Testis (tissue), 2 donors: ENCODE measurements at regions not wholly inside any gene's neighbourhood (a gene's known extent, or its start where the extent isn't known, plus 50 kb on each side); places are given as distances from the start of the nearest gene placed in this dataset.

Source experiments
- DNase-seq: peaks from one replicate; pipeline ENCODE4 v3.0.0-alpha.2; 2019
- H3K27ac ChIP-seq, 2 donors: fragments of 200-600 bp; sonication (generic); one replicate each; pipeline ENCODE4 v1.5.1; 2019
- H3K27me3 ChIP-seq: fragments of 200-600 bp; sonication (generic); one replicate; pipeline ENCODE4 v1.5.1; 2019
- H3K36me3 ChIP-seq: fragments of 200-600 bp; sonication (generic); one replicate; pipeline ENCODE4 v1.5.1; 2017; ENCODE audit warnings: low read depth; ENCODE audit errors: missing control alignments
- H3K4me1 ChIP-seq: fragments of 200-600 bp; sonication (generic); one replicate; pipeline ENCODE4 v1.5.1; 2019
- H3K4me3 ChIP-seq, 2 donors: fragments of 200-600 bp; sonication (generic); one replicate each; pipeline ENCODE4 v1.5.1; 2017 to 2019
- H3K9me3 ChIP-seq: fragments of 200-600 bp; sonication (generic); one replicate; pipeline ENCODE4 v1.5.1; 2017
- POLR2A ChIP-seq: fragments of 450-650 bp; IDR thresholded peaks from one replicate; pipeline ENCODE4 v1.6.1; 2017; ENCODE audit warnings: antibody characterized with exemption, mild to moderate bottlenecking, moderate library complexity
- WGBS, 2 donors: methylation state at CpG; one replicate each; pipeline ENCODE4 v1.1.5; 2018; 5-methylcytosine and 5-hydroxymethylcytosine counted together
- intact Hi-C: fragments of 100-400 bp; cut with DNase I; formaldehyde crosslinking; loops from one replicate; pipeline ENCODE4 v1.15.1; 2023; ENCODE audit warnings: low total_unique reads
- TF ChIP-seq, protein P1 (sequence below), 3 experiments: fragments of 450-650 bp in 2 of 3; fragments of 200-600 bp in 1 of 3; sonication (generic) in 1 of 3; IDR thresholded peaks; one replicate each; pipeline ENCODE4 v1.5.1; 2016 to 2019; ENCODE audit warnings: antibody characterized with exemption in 3 of 3, mild to moderate bottlenecking in 2 of 3, moderate library complexity in 1 of 3

DNA sequence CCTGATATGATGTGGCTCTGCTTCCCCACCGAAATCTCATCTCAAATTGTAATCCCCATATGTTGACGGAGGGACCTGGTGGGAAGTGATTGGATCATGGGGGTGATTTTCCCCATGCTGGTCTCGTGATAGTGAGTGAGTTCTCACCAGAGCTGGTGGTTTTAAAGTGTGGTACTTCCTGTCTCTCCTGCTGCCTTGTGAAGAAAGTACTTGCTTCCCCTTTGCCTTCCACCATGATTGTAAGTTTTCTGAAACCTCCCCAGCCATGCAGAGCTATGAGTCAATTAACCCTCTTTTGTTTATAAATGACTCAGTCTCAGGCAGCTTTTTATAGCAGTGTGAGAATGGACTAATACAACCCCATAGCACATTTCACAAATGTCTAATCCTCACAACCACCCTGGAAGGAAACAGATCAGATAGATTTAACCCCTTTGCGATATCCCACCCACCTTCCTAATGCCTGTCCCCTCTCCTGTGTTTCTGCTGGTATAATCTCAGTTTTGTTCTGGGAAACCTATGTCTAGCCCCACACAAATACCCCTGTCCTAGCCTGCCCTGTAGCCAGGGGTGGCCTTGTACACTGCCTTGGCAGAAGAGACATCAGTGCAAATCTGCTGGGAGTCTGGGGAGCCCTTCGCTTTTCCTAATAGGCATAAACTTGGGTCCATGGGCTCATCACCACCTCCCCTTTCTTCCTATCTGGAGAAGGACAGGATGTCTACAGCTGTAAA is 157.0 kb upstream of the RAI14 start:
- Histone ChIP-seq H3K27me3 (no peaks in the 10 kb centered on the region), H3K27ac (peak overlapping the region in 1 of 2 donors; percentile 17), H3K9me3 (no peaks in the 10 kb centered on the region), H3K36me3 (no peaks in the 10 kb centered on the region), H3K4me1 (peaks cover 21% of the 10 kb centered on the region), H3K4me3 (no peak overlapping the region)
- WGBS, 2 donors: 63 to 73% methylated on average over 5 of the region's 5 CpGs
- TF ChIP-seq POLR2A: no peak
- TF ChIP-seq, protein P1, sequence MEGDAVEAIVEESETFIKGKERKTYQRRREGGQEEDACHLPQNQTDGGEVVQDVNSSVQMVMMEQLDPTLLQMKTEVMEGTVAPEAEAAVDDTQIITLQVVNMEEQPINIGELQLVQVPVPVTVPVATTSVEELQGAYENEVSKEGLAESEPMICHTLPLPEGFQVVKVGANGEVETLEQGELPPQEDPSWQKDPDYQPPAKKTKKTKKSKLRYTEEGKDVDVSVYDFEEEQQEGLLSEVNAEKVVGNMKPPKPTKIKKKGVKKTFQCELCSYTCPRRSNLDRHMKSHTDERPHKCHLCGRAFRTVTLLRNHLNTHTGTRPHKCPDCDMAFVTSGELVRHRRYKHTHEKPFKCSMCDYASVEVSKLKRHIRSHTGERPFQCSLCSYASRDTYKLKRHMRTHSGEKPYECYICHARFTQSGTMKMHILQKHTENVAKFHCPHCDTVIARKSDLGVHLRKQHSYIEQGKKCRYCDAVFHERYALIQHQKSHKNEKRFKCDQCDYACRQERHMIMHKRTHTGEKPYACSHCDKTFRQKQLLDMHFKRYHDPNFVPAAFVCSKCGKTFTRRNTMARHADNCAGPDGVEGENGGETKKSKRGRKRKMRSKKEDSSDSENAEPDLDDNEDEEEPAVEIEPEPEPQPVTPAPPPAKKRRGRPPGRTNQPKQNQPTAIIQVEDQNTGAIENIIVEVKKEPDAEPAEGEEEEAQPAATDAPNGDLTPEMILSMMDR (IDR thresholded peaks at IDR 0.05): no peak
- no peak for DNase-seq
- intact Hi-C loops: no loop called here

DNA sequence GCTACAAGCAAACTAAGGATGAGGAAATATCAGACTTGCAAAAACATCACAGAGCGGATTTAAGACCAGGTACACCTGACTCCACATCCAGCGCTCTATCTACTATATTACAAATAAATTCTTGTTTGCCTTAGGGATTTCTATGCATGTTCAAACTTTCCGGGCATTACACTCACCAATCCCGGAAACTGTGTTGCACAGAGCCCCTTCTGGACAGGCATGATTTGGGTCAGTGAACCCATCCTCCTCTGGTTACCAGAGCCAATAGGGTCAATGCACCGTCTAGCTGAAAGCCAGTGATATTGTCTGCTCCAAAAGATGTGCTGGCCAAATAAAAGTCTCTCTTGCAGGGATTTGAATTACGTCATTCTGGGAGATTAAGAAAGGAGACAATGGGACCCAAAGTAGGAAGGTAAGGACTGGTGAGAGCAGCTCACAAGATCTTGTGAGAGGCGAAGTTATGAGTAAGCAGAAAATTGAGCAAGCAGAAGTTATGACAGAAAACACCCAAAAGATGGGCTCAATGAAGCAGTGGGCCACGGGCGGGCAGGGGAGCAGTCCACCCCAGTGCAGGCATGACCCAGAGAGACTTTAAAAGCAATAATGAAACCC is 155.8 kb upstream of the RAI14 start:
- Histone ChIP-seq H3K27ac (no peak overlapping the region), H3K4me3 (no peak overlapping the region), H3K27me3 (no peaks in the 10 kb centered on the region), H3K36me3 (no peaks in the 10 kb centered on the region), H3K9me3 (no peaks in the 10 kb centered on the region), H3K4me1 (peaks cover 21% of the 10 kb centered on the region)
- 78 to 83% methylated on average over 9 of the region's 9 CpGs for WGBS, 2 donors
- intact Hi-C loops: no loop called here
- TF ChIP-seq, protein P1 (IDR thresholded peaks at IDR 0.05): no peak
- TF ChIP-seq POLR2A: no peak
- no peak for DNase-seq

- H3K36me3 ChIP-seq: no peaks in the 10 kb centered on the region
- no peak for DNase-seq
- no peaks in the 10 kb centered on the region for H3K9me3 ChIP-seq
- peaks cover 21% of the 10 kb centered on the region for H3K4me1 ChIP-seq
- WGBS, 2 donors: 65 to 85% methylated on average over 2 of the region's 2 CpGs
- no peak overlapping the region for H3K27ac ChIP-seq
- TF ChIP-seq, protein P1 (IDR thresholded peaks at IDR 0.05): no peak
- no peak for TF ChIP-seq POLR2A
- intact Hi-C loops: no loop called here
- H3K27me3 ChIP-seq: no peaks in the 10 kb centered on the region
- H3K4me3 ChIP-seq: no peak overlapping the region
These were observed 155.1 kb upstream of the RAI14 start for GRCh38 chr5:34501016-34501415.

GRCh38 chr5:34501840-34502239 is 154.3 kb upstream of the RAI14 start:
- DNase-seq: no peak
- Histone ChIP-seq H3K4me1 (peaks cover 16% of the 10 kb centered on the region), H3K9me3 (no peaks in the 10 kb centered on the region), H3K27me3 (no peaks in the 10 kb centered on the region), H3K36me3 (no peaks in the 10 kb centered on the region), H3K27ac (no peak overlapping the region), H3K4me3 (no peak overlapping the region)
- TF ChIP-seq, protein P1 (IDR thresholded peaks at IDR 0.05): no peak
- TF ChIP-seq POLR2A: no peak
- intact Hi-C loops: no loop called here
- WGBS, 2 donors: 94% methylated on average over 3 of the region's 3 CpGs

DNA sequence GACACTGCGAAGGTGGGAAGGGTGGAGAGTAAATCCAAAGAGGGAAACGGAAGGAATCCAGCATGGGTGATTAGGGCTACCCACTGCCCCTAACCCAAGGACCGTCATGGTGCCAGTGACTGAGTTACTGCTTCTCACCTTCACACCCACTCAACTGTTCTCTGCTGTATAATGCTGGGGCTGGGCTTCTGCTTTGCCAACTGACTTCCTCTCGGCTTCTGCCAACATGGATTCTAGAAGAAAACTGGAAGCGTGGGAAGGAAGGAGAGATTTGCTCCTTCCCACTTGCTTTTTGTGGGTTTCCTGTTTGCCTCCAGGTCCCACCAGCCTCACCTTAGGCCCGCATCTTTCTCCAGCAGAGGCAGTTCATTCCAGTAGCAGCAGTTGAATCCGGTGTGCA is 153.5 kb upstream of the RAI14 start:
- Histone ChIP-seq H3K27ac (no peak overlapping the region), H3K27me3 (no peaks in the 10 kb centered on the region), H3K9me3 (no peaks in the 10 kb centered on the region), H3K4me3 (no peak overlapping the region), H3K4me1 (peaks cover 15% of the 10 kb centered on the region), H3K36me3 (no peaks in the 10 kb centered on the region)
- no peak for DNase-seq
- intact Hi-C loops: no loop called here
- no peak for TF ChIP-seq POLR2A
- TF ChIP-seq, protein P1 (IDR thresholded peaks at IDR 0.05): no peak
- 87% methylated on average over 7 of the region's 7 CpGs for WGBS, 2 donors
